HG02840 (cell line): ENCODE measurements at regions not wholly inside any gene's neighbourhood (a gene's known extent, or its start where the extent isn't known, plus 50 kb on each side); places are given as distances from the start of the nearest gene placed in this dataset.
"Not testable (repeated sequence)": the region's sequence is repeated elsewhere in the genome, so short reads cannot be mapped to it uniquely, and the experiment has no call there.

Experiments used
- ATAC-seq: cut with Tn5 transposase; IDR thresholded peaks from one replicate; pipeline ENCODE4 v1.9.1; 2021; ENCODE audit warnings: mild to moderate bottlenecking, moderate library complexity, moderate number of reproducible peaks; ENCODE audit not compliant: unreplicated experiment, low FRiP score

DNA sequence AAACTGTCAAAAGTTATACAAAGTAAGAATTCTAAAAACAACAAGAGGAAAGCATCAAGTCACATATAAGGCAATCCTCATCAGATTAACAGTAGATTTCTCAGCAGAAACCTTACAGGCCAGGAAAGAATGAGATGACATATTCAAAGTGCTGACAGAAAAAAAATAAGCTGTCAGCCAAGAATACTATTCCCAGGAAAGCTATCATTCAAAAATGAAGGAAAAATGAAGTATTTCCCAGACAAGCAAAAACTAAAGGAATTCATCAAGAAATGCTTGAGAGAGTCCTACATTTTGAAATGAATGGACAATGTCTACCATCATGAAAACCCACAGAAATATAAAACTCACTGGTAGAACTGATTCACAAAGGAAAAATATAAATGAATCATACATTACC lies 268.9 kb upstream of the OSR1 start:
- no peak for ATAC-seq

DNA sequence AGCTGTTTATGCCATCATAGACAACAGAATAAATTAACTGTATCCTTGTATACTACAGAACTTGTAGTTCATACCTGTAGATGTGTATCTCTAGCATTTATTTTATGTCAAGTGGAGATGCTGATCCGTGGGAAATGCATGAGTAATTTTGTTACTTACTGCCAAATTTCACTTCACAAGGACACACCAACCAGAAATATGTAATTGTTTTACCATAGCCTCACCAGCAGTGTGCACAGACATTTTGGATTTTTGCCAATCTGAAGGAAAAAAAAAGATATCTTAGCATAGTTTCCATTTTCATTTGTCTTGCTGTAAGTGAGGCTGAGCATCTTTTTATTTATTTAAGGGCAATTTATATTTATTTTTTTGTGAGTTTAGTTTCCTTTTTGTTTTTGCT lies 265.1 kb upstream of the OSR1 start:
- no peak for ATAC-seq

DNA sequence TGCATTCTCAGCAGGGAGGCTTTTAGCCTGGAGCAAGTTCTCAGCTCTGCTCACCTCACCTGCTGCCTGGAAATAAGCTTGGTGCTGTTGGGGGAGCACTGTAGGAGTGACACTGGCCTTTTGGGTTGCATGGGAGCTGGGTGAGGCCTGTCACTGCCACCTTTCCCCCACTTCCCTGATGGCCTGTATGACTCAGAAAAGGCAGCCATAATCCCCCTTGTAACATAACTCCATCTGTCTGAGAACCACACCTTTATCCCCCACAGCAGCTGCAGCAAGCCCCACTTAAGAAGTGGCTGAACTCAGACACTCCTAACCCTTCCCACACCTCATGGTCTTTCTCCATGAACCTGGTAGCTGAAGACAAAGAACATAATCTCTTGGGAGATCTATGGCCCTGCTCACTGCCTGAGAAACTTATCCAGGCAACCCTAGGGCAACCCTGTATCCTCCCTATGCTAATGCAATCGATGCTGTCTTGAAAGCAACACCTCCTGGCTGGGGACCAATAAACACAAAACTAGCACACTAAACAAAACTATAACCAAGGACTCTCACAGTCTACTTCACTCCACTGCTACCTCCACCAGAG lies 258.9 kb upstream of the OSR1 start:
- ATAC-seq = no peak

DNA sequence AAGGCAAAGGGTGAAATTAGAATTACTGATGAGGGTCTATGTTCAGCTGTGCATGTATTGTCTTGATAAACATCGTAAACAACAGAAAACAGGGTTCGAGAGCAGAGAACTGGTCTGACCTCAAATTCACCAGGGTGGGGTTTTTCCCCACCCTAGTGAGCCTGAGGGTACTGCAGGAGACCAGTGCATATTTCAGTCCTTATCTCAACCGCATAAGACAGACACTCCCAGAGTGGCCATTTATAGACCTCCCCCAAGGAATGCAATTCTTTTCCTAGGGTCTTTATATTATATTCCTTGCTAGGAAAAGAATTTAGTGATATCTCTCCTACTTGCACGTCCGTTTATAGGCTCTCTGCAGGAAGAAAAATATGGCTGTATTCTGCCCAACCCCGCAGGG lies 257.0 kb upstream of the OSR1 start:
- ATAC-seq = not testable (repeated sequence)

DNA sequence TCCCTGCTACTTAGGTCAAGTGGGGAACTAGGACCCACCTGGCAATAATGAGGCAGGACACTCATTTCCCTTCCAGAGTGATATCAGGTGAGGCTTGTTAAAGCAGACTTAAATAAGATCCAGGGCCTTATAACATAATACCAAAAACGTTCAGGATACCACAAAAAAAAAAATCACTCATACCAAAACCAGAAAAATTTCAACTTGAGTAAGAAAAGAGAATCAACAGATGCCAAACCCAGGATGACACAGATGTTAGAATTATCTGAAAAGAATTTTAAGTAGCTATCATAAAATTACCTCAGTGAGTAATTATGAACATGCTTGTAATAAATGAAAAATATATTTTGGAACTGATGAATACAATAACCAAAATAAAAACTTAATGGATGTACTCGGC lies 255.6 kb upstream of the OSR1 start:
- ATAC-seq = no peak

DNA sequence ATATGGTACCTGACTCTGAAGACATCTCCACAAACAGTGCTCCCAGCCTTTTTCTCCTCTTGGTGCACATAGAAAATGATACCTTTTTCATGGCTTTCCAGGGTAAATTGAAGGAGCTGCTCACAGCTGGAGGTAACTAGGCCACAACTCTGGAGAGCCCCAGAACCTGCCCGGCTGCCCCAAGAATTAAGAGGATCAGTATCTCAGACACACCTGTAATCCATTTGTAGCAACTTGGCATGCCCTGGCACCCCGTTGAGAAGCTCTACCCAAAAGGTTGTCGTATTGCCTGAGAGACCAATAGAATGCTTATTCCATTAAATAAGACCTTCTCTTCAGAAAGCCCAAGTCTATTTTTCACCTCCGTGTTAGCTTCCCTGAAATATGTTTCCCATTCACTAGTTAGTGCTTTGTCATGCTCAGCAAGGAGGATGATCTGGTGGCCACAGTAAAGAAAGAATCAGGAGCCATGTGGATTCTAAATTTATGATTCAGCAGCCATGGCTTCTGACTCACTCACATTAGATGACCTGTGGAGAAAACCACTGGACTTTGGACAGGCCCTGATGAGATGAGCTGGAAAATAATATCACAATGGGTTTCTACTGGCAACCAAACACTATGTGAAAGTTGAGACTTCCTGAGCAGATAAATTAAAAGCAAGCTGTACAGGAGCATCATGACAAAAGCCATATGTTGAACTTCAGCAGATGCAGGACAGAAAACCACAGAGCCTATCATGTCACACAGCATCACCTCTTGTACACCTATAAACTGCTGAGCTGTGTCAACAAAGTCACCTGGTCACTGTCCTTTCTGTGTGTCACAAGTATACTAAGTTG lies 253.3 kb upstream of the OSR1 start:
- ATAC-seq = no peak

DNA sequence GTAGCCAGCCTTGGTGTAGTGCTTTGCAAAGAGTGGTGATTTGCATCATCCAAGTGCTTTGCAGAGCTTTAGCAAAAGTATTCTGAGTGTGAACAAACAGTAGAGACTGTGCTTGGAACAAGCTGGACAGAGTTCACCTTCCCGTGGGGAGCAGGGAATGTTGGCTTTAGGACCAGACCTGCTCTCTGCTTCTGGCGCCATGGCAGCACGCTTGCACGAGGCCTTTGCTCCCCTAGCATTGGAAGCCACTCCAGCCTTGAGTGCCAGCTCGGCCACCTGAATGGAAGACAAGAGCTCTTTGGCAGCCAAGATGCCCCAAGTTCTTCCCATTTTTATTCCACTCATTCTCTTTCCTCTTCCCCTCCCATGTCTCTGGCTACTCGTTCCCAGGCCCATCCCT lies 250.8 kb upstream of the OSR1 start:
- no peak for ATAC-seq

DNA sequence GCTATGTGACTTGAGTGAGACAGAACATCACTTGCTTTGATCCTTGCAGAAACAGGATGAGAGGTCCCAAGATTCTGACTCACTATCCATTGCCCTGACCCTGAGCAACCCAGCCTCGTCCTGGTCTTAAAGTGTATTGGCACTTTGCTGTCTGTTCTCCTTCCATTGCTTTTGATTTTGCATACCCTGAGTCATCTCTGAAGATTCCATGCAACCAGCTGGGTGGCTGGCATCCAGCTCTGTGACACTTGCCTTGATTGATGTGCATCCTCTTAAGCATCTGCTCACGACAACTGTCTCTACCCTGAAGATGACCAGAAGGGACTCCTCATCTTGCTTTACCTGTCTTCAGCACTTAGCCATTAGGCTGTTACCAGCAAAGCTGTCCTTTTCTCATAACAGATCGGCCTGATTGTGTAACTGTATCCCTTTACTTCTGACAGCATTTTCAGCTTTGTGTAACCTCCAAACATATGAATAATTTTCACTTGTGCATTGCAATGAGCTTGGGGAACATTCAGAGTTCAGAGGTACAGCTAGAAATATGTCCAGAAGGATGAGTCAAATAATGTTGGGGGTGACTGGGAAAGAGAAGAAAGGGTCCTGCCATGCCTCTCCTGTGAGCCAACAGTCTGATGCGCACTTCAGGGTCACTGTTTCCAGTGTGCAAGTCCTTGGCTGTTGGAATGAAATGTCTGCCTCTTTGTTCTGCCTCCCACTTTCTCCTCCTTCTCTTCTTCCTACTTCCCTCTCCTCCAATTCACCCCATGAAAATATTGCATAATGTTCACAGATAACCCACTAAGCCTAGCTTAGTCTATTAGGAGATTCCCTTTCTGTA lies 249.7 kb upstream of the OSR1 start:
- no peak for ATAC-seq

DNA sequence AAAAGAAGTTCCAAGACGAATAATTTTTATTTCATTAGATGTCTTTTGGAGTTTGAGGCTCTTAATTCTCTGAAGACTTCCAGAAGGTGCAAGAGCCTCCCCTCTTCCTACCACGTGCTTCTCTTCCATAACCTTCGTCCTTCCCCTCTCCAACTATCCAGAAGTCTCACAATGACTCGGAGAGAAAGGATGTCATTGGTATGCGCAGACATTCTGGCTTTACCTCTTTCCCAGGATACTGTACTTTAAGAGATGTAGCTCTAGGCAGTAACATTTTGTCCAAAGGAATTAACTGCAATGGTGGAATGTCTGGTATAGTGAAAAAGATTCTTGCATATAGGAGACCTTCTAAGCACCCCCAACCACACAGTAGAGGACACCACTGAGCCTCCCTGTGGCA lies 249.0 kb upstream of the OSR1 start:
- no peak for ATAC-seq

DNA sequence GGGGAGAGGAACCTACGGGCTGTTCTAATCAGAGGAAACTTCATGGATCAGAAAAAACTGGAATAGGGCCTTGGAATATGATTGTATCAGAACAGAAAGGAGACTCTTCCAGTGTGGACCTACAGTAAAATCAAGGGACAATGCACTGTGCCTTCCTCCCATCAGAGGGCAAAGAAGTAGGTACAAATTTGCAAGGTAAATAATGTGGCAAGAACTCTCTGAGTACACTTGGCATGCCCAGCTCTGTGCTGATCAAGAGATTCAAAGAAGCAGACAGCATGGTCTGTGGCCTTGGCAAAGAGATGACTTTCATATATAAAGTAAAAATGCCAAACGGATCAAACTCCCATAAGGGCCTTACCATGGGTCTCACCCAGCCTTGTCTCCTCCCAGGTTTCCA lies 242.6 kb upstream of the OSR1 start:
- ATAC-seq = no peak

DNA sequence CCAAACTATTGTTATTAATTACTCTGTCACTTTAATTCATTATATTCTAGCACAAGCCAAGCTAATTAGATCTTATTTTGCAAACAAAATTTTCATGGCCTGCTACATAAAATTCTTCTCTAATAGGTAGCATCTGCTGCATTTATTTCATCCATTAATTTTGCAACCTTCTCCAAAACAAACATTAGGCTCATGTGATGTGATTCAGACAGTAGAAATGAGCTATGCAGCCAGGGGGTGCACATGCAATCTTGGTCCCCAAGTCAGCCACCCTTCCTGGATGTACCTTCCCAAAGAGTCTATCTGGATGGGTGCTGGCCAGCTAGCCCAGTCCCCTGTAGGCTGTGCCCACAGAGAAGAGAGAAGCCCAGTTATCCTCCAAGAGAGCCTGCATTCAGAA lies 242.1 kb upstream of the OSR1 start:
- no peak for ATAC-seq

DNA sequence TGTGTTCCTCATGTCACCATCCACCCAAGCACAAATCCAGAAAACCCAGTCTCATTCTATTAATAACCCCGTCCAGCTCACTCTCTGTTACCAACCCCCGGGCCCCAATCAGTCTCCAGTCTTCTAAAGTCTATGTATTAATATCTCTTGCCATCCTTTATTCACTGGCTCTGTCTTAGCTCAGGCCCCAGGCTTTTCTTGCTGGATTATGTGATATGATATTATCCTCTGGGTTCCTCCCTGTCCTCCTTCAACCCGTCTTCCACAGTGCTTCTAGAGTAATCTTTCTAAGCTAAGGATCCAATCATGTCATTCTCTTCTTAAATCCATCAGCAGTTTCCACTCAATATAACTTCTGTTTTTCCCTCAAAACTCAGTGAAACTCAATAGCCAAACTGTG lies 240.5 kb upstream of the OSR1 start:
- no peak for ATAC-seq

DNA sequence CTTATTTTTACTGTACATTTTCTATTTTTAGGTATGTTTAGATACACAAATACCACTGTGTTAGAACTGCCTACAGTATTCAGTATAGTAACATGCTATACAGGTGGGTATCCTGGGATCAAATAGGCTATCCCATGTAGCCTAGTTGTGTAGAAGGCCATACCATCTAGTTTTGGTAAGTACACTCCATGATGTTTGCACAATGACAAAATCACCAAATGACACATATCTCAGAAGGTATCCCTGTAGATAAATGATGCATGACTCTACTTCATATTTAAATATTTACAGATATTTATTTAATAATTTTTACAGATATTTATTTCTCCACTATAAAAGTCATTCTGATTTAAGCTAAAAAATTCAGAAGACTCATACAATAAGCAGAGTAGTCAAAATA lies 233.8 kb upstream of the OSR1 start:
- no peak for ATAC-seq

DNA sequence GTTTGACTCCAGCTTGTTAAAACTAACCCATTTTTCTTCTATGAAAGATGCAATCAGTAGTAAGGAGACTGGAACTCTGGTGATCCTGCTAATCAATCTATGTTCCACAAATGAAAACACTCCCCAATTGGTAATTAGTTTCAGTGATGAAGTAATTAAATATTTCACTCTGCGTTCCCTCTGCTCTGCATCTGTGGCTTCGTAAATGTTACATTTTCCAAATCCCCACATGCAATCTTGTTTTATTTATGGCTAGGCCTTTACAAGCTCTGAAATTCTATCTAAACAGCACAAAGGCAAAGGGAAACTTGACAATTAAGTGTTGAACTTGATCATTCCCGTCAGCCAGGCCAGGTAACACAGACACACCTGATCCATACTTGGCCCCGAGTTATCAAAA lies 231.4 kb upstream of the OSR1 start:
- no peak for ATAC-seq

DNA sequence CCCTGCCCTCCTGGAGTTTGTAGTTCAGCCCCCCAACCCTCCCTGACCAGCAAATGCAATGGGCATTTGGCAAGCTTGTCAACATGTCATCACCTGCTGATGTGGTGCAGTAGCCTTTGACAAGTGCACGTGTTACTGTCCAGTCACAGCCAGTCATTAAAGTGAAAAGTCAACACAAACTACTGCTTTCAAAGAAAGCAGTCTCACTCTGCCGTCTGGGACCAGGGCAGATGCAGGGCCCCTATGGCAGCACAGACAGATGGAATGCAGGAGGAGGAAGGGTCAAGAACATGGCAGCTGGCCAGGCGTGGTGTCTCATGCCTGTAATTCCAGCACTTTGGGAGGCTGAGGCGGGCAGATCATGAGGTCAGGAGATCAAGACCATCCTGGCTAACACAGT lies 222.4 kb upstream of the OSR1 start:
- no peak for ATAC-seq

DNA sequence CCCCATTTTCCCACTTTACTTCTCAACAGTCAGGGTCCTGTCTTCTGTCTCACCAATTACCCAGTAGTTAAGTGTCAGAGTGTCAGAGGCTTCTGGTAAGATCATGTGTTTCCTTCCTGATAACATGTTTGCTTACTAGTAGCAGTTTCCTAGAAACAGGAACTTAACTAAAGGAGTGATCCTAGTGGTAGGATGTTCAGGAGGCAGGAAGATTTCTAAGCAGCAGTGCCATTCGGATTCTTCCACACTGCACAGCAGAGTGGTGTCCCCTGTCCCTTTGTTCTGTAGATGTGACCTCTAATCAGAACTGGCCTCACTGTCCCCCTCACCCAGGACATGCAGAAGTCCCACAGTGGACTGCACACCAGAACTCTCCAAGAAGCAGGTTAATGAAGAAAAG lies 221.8 kb upstream of the OSR1 start:
- no peak for ATAC-seq

DNA sequence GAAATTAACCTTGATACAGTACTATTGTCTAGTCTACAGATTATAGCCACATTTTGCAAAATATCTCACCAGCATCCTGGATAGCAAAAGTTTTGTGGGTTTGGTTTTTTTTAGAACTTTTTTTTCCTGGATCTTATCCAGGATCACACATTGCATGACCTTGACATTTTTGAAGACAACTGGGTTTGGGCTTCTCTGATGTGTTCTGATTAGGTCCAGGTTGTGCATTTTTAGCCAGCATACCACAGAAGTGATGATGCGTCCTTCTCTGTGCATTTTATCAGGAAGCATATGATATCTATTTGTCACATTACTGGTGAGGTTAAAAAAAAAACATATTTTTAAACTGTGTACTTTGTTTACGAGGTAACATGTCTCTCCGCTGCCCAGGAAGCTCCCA lies 221.0 kb upstream of the OSR1 start:
- no peak for ATAC-seq

DNA sequence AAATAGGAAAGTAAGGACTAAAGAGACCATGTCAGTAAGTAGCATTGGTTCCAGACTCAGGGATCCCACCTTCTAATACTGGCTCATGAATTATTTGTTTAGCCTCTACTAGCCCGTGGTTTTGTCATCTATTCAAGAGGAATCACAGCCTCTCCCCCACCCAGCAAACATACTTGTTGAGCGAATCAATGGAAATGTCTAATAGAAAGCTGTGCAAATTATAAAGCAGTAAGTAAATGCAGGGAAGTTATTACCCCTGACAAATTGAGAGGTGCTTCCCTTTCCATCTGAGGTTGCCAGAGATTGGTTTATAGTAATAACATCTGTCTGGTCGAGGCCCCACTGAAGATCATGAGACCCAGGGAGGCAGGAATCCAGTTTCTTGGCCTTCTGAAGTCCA lies 219.3 kb upstream of the OSR1 start:
- no peak for ATAC-seq

DNA sequence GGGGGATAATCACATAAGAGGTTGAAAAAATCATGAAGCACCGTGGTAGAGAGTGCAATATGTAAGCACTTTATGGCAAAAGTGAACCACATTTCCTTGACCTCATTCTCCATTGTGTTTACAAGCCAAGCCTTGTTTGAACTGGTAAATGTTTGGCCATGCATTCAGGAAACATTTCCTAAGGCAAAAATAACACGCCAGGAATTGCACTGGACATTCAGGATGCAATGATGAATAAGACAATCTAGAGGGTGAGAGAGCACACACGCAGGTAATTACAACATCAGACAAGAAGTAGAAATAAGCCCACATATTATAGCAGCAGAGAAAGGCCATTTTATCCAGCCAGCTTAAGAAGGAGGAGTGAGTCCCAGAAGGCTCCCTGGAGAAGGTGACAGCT lies 218.0 kb upstream of the OSR1 start:
- ATAC-seq = no peak

DNA sequence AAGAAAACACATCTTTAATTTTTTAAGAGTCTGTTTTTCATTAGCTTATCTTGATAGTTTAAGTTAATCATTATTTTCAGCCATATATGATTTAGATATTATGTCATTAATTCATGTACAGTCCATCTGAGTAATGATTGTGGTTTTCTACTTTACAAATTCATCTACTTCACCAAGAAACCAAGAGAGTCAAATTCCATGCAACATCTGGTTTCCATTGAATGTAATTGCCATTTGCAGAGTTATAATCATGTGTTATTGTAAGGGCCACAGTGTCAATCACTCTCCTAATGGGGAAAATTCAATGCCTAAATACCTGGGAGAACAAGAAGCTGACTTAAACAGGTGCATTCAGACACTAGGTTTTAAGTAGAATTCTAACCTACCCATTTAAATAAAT lies 217.2 kb upstream of the OSR1 start:
- ATAC-seq = no peak

DNA sequence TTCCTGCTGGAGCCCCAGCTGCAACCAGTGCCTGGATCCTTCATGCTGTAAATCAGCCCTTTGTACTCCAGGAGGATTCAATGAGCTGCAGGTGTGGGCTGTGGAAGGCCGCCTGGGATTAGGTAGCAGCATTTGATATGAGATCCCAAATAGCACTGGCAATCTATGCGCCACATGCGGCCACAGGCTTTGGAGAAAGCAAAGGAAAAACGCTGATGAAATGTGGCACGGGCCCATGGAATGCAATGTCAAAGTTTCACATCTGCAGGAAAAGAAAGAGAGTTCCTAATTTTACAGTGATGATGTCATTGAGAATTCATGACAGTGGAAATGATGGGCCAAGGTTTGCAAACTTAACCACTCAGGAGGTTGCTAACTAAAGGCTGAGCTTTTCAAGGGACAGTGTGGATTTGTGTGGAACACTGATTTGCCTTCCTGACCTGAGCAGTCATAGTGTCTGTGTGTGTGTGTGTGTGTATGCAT lies 216.4 kb upstream of the OSR1 start:
- ATAC-seq = no peak
